NCI-H524 (cell line): ENCODE measurements at regions not wholly inside any gene's neighbourhood (a gene's known extent, or its start where the extent isn't known, plus 50 kb on each side); places are given as distances from the start of the nearest gene placed in this dataset.
A peak's percentile ranks its signal among the peaks of the same experiment; 100 is the strongest.
"Not testable (repeated sequence)": the region's sequence is repeated elsewhere in the genome, so short reads cannot be mapped to it uniquely, and the experiment has no call there.

Experiments used
- DNase-seq, 2 experiments: peaks; one replicate each; lab custom pipeline; 2025; lab: John Stamatoyannopoulos, UW

DNA sequence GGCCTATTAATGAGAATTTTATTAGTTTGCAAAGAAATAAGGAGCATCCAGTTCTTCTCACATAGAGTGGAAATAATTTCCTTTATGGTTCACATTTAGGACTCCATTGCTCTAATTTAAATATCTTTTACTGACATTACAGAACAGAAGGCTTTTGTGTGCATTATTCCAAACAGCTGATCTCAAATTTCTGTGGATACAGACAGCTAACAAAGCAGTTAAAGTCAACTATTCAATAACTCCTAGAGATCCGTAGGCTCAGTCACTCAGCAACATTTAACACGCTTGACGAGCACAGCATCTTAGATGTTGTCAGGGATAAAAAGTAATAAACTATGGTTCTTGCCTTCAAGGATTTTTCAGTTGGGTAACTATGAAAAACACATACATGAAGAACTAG is 305.8 kb upstream of the SYNCRIP start:
- no peak for DNase-seq

GRCh38 chr6:85945459-85946185 is 302.9 kb upstream of the SYNCRIP start:
- DNase-seq: peak; percentile 72 to 91

DNA sequence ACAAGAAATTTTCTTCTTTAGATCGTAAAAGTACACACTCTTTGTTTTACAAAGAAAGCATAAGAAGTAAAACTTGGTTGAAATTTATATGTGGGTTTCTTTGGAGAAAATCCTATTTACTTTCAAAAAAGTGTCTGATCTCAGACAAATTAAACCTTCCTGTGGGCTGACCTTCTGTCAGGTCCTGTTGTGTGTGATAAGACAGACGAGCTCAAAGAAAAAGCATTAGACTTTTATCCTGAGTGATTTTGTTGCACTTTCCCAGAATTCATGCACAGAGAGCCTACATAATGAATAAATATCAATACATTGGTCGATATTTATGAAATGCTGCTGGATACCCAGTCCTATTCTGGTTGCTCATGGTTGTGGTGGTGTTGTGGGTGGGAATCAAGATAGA is 302.1 kb upstream of the SYNCRIP start:
- DNase-seq: no peak

DNA sequence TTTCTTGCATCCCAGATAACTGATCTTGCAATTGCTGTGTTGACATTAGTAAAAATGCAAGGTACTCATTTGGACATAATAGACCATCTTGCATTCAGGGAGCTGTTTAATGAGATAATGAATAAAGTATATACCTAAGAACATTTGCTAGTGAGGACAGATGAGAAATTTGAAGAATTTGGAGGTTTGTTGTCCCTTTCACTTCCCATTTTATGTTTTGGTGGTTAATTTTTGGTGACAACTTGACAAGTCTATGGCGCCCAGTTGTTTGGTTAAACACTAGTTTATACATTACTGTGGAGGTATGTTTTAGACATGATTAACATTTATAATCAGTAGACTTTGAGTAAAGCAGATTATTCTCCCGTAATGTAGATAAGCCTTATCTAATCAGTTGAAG is 300.2 kb upstream of the SYNCRIP start:
- DNase-seq: no peak

DNA sequence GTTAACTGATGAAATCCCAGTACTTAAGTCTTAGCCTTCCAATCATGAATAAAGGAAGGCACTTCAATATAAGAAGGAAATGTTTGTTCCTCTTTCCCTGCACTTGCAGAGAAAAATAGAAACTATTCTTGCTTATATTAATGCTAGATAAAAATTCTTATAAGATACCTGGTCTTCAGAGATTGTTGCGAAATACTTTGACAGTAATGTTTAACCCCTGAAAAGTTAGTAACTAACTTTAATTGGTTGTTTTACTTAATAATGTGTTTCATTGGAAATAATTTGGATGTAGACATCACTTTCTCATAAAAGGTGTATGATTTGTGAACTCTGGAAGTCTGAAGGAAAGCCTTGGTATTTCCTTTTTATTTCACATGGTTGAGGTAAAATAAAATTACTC is 294.2 kb upstream of the SYNCRIP start:
- DNase-seq: no peak

- DNase-seq: peak; percentile 66 to 78
These were observed 280.3 kb upstream of the SYNCRIP start for GRCh38 chr6:85923013-85923430.

GRCh38 chr6:85920782-85921181 is 278.1 kb upstream of the SYNCRIP start:
- no peak for DNase-seq

DNA sequence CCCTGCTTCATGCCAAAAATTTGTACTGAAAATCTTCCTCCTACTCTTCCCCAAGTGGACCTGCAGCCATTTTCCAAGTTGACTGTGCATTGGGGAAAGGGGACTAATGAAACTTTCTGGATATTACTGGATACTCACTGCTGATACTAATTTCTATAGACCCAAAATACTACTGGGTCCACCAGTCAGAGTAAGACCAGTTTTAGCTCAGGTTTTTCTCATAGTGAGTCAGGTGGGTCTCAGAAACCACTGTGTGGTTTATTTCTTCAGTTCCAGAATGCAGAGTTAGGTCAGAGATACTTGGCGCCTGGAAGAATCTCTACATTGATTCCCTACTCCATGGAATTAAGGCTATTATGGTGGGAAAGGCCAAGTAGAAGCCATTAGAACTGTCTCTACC is 274.8 kb upstream of the SYNCRIP start:
- no peak for DNase-seq

- no peak for DNase-seq
These were observed 270.3 kb upstream of the SYNCRIP start for GRCh38 chr6:85913001-85913400.

DNA sequence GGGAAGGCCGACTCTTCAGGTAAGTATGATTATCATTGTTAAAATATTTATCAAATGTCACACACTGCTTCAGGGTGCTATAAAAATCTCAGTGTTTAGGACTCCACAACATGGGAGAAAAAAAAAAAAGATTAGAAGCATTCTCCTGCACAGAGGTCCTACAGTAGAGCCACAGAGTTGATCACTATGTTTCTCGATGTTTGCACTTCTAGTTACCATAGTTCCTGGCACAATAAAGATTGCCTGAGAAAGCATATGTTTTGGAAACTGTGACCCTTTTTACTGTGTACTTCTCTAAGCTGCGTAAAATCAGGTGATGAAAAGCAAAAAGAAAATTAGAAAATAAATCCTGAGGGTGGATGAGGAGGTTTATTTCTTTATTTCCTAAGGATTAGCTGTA is 269.9 kb upstream of the SYNCRIP start:
- DNase-seq: no peak

GRCh38 chr6:85911067-85911466 is 268.4 kb upstream of the SYNCRIP start:
- no peak for DNase-seq

DNA sequence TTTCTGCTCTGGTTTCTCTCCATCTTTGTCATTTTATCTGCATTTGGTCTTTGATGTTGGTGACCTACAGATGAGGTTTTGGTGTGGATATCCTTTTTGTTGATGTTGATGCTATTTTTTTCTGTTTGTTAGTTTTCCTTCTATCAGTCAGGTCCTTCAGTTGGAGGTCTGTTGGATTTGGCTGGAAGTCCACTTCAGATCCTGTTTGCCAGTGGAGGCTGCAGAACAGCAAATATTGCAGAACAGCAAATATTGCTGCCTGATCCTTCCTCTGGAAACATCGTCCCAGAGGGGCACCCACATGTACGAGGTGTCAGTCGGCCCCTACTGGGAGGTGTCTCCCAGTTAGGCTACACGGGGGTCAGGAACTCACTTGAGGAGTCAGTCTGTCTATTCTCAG is 265.4 kb upstream of the SYNCRIP start:
- DNase-seq: not testable (repeated sequence)

GRCh38 chr6:85892346-85892745 is 249.7 kb upstream of the SYNCRIP start:
- DNase-seq: no peak

DNA sequence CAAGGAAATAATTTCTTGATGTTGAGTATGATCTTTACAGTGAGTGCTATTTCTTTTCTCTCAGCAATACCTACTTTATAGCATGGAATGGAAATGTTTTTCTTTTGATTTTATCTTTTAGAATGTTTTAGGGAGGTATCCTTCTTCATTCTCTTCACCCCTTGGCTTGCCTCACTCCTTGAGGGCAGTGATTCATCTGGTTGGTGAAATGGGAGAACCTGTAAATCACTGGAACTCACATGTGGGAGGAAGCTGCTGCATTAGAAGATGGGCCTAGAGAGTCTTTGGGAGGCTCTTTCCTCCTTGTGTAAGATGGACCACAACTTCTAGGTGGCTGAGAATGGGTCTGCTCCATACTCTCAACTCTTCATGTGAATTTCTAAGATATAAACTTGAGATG is 244.8 kb upstream of the SYNCRIP start:
- no peak for DNase-seq

- no peak for DNase-seq
These were observed 226.0 kb upstream of the SYNCRIP start for GRCh38 chr6:85868685-85869084.

DNA sequence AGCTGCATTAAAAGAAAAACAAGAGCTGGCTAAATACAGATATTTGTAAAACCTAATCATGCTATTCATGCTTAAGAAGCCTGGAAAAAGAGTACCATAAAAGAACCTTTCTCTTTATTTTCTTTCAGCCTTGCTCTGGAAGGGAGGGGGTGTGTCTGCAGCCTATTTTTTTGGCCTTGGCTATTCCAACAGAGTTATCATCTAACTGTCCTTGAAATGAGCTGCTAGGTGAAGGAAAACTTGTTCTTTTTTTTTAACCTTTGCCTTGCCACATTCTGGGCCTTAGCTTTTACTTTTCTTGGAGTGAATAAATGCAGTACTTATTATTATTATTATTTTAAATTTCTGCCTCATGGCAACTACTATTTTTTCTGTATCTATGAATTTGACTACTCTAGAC is 224.9 kb upstream of the SYNCRIP start:
- no peak for DNase-seq

DNA sequence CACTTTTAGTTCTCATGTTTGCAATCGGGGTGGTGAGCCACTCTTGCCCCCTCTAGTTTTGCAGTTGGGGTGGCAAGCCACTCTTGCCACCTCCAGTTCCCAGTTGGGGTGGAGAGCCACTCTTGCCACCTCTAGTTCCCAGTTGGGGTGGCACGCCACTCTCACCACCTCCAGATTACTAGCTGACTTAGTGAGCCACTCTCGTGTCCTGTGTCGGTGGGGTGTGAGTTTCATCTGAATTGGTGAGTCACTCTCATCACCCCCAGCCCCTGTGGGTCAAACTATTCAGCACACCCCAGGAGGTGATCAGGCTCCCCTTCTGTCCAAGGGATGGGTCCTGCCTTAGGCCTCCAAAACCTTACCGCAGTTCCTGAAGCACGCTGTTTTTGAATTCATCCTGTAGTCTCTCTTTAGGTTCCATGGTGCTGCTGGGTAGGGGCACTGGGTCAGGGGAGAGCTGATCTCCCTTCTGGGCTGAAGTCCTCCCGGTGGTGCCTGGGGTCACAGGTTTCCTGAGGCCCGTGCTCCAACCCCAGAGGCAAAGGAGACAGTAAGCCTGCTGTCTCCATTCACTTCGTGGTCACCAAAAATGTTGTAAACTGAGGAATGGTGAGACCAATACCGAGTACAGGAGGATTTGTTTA is 224.2 kb upstream of the SYNCRIP start:
- no peak for DNase-seq

DNA sequence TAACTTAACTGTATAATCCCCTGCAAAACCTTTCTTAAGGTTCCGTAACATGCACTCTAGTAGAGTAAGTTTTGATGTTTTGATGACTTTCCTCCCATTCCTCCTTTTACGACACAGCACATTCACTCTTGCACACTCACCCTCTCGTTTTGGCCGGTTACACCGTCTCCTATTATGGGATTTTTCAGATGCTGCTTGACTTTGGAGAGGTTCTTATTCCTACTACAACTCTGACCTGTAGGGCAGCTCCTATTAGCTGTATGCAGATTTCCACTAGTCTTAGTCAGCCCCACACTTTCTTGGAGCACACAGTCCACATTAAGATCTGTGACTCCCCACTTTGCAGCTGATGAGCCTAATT is 223.7 kb upstream of the SYNCRIP start:
- no peak for DNase-seq

- DNase-seq: peak in 1 of 2 experiments; percentile 47
These were observed 223.0 kb upstream of the SYNCRIP start for GRCh38 chr6:85865420-85866369.

GRCh38 chr6:85864453-85865401 is 222.0 kb upstream of the SYNCRIP start:
- DNase-seq: no peak

- no peak for DNase-seq
These were observed 213.5 kb upstream of the SYNCRIP start for GRCh38 chr6:85856235-85856634.
